Activated T-helper 17 cell treated with anti-CD3 and anti-CD28 coated beads, Interleukin-2, amount 50 U/mL, for 72 hours (primary cell): ENCODE measurements at regions not wholly inside any gene's neighbourhood (a gene's known extent, or its start where the extent isn't known, plus 50 kb on each side); places are given as distances from the start of the nearest gene placed in this dataset.

Experiments used
- ATAC-seq: fragments of 150-1000 bp; cut with Tn5 transposase; replicated peaks from 2 replicates; pipeline ENCODE4 v1.10.0; 2021; ENCODE audit warnings: mild to moderate bottlenecking, moderate library complexity
- H3K27ac Mint-ChIP-seq: one replicate; pipeline ENCODE4 v1.8.0; 2022; ENCODE audit warnings: mixed read lengths
- H3K27me3 Mint-ChIP-seq: one replicate; pipeline ENCODE4 v1.8.0; 2022; ENCODE audit warnings: mixed read lengths
- H3K36me3 Mint-ChIP-seq: one replicate; pipeline ENCODE4 v1.8.0; 2022; ENCODE audit warnings: low read depth, mild to moderate bottlenecking, mixed read lengths
- H3K4me1 Mint-ChIP-seq: one replicate; pipeline ENCODE4 v1.8.0; 2022; ENCODE audit warnings: mixed read lengths
- H3K4me3 Mint-ChIP-seq: one replicate; pipeline ENCODE4 v1.8.0; 2022; ENCODE audit warnings: mild to moderate bottlenecking, mixed read lengths
- H3K9me3 Mint-ChIP-seq: one replicate; pipeline ENCODE4 v1.8.0; 2022; ENCODE audit warnings: mixed read lengths

DNA sequence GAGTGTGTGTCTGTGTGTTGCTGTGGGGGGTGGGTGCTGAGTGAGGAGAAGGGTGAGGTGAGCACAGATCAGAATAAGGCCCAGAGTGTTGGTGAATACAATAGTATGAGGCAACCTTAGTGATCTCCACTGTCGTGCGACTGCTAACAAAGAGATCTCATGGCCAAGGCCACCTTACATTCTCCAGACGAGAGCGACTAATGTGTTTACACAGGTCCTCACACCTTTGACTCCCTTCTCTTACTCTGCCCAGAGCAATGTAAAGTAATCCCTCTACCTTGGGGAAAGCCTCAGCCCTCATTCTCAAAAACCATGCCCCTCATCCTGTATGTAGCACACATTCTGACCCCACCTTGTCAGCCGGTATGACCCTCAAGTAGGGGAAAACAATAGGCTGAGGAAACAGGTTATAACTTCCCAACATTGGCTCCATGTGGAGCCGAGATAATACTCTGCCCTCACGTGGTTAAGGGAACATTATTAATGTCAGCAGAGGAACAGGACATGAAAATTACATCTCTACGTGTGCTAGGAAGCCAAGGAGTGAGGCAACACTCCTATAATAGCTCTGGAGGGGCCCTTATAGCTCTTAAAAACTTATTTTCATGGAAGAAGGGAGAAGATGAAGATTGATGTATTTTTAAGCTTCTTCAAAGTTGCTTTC lies 323.0 kb upstream of the NT5C1B start:
- H3K27ac Mint-ChIP-seq = no peak overlapping the region
- no peaks in the 10 kb centered on the region for H3K36me3 Mint-ChIP-seq
- no peaks in the 10 kb centered on the region for H3K9me3 Mint-ChIP-seq

DNA sequence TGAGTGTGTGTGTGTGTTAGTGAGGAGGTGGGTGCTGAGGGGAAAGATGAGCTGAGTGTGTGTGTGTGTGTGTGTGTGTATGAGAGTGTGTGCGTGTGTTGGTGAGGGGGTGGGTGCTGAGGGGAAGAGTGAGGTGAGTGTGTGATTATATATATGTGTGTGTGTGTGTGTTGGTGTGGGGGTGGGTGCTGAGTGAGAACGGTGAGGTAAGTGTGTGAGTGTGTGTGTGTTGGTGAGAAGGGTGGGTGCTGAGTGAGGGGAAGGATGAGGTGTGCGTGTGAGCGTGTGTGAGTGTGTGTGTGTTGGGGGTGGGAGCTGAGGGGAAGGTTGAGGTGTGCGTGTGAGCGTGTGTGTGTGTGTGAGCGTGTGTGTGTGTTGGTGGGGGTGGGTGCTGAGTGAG lies 322.0 kb upstream of the NT5C1B start:
- no peak overlapping the region for H3K27ac Mint-ChIP-seq
- no peaks in the 10 kb centered on the region for H3K9me3 Mint-ChIP-seq
- no peaks in the 10 kb centered on the region for H3K36me3 Mint-ChIP-seq
- ATAC-seq = no peak
- no peak overlapping the region for H3K4me3 Mint-ChIP-seq
- H3K4me1 Mint-ChIP-seq = no peaks in the 10 kb centered on the region
- H3K27me3 Mint-ChIP-seq = no peaks in the 10 kb centered on the region

More for the DNA sequence above, 323.0 kb upstream of the NT5C1B start:
- Mint-ChIP-seq H3K4me3 (no peak overlapping the region), H3K4me1 (no peaks in the 10 kb centered on the region), H3K27me3 (no peaks in the 10 kb centered on the region)
- no peak for ATAC-seq

GRCh38 chr2:18910843-18911242 lies 321.5 kb upstream of the NT5C1B start:
- Mint-ChIP-seq H3K27me3 (no peaks in the 10 kb centered on the region), H3K4me1 (no peaks in the 10 kb centered on the region), H3K36me3 (no peaks in the 10 kb centered on the region), H3K4me3 (no peak overlapping the region), H3K27ac (no peak overlapping the region), H3K9me3 (no peaks in the 10 kb centered on the region)
- no peak for ATAC-seq

GRCh38 chr2:18907937-18908336 lies 318.6 kb upstream of the NT5C1B start:
- H3K27ac Mint-ChIP-seq = no peak overlapping the region
- no peak for ATAC-seq
- no peaks in the 10 kb centered on the region for H3K9me3 Mint-ChIP-seq
- no peak overlapping the region for H3K4me3 Mint-ChIP-seq
- H3K36me3 Mint-ChIP-seq = no peaks in the 10 kb centered on the region
- H3K4me1 Mint-ChIP-seq = no peaks in the 10 kb centered on the region
- H3K27me3 Mint-ChIP-seq = no peaks in the 10 kb centered on the region

DNA sequence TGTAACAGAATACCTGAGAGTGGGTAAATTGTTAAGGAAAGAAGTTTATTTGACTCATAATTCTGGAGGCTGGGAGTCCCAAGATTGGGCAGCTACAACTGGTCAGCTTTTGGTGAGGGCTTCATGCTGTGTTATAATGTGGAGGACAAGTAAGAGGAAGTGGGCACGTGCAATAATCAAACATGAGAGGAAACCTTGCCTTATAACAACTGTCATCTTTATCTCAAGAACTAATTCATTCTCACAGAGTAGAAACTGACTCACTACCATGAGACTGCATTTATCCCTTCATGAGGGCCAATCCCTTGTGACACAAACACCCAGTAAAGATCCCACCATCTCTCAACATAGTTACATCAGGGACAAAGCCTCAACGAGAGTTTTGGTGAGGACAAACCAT lies 318.1 kb upstream of the NT5C1B start:
- H3K27ac Mint-ChIP-seq = no peak overlapping the region
- ATAC-seq = no peak
- no peaks in the 10 kb centered on the region for H3K4me1 Mint-ChIP-seq
- H3K4me3 Mint-ChIP-seq = no peak overlapping the region
- H3K27me3 Mint-ChIP-seq = no peaks in the 10 kb centered on the region
- no peaks in the 10 kb centered on the region for H3K36me3 Mint-ChIP-seq
- H3K9me3 Mint-ChIP-seq = no peaks in the 10 kb centered on the region

- H3K36me3 Mint-ChIP-seq = no peaks in the 10 kb centered on the region
- ATAC-seq = peak; percentile 29
- no peaks in the 10 kb centered on the region for H3K9me3 Mint-ChIP-seq
- H3K4me3 Mint-ChIP-seq = no peak overlapping the region
- no peaks in the 10 kb centered on the region for H3K27me3 Mint-ChIP-seq
- no peaks in the 10 kb centered on the region for H3K4me1 Mint-ChIP-seq
- H3K27ac Mint-ChIP-seq = no peak overlapping the region
These were observed 314.4 kb upstream of the NT5C1B start for GRCh38 chr2:18903750-18904149.

- Mint-ChIP-seq H3K4me3 (no peak overlapping the region), H3K27ac (no peak overlapping the region), H3K36me3 (no peaks in the 10 kb centered on the region), H3K27me3 (no peaks in the 10 kb centered on the region), H3K9me3 (no peaks in the 10 kb centered on the region), H3K4me1 (no peaks in the 10 kb centered on the region)
- ATAC-seq = no peak
These were observed 311.9 kb upstream of the NT5C1B start for GRCh38 chr2:18901242-18901641.

DNA sequence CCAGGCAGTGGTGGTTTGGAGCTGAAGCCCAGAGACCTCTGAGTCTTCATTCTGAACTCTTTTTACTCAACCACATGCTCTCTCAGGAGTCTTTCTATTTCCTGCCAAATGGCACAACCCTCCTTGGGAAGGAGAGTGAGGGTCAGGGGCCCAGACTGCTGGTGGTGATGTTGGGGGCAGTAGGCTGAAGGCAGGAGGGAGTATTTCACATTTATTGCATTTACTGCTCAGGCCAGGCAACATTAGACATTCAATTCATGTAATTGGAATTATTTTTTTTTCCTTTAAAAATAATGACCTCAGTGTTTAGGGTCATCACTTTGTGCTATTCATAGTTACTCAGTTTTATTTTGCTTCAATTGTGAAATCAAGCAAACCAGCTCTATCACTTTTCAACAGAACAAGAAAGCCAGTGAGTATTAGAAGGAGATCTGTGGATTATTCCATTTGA lies 311.3 kb upstream of the NT5C1B start:
- ATAC-seq = no peak
- no peaks in the 10 kb centered on the region for H3K4me1 Mint-ChIP-seq
- no peak overlapping the region for H3K27ac Mint-ChIP-seq
- H3K27me3 Mint-ChIP-seq = no peaks in the 10 kb centered on the region
- no peaks in the 10 kb centered on the region for H3K36me3 Mint-ChIP-seq
- H3K4me3 Mint-ChIP-seq = no peak overlapping the region
- H3K9me3 Mint-ChIP-seq = no peaks in the 10 kb centered on the region

DNA sequence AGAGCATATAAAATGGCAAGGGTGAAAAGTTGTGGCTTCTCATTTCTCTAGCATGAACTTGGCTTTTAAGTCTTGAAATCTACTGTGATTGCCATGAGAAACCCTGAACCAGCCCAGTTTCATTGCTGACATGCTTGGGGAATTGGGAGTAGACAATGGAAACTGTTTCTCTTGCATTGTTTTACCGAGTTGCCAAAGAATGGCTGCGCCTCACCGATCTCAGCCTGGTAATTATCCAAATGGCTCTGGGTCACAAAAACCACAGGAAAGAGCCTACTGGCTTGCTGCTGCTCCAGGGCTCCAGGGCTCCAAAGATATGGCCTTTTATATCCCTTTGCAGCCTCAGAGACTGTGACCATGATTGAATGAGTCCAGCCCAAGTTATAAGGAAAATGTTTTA lies 310.4 kb upstream of the NT5C1B start:
- H3K4me3 Mint-ChIP-seq = no peak overlapping the region
- H3K4me1 Mint-ChIP-seq = no peaks in the 10 kb centered on the region
- H3K36me3 Mint-ChIP-seq = no peaks in the 10 kb centered on the region
- no peaks in the 10 kb centered on the region for H3K9me3 Mint-ChIP-seq
- no peak overlapping the region for H3K27ac Mint-ChIP-seq
- ATAC-seq = no peak
- no peaks in the 10 kb centered on the region for H3K27me3 Mint-ChIP-seq

GRCh38 chr2:18898271-18898670 lies 308.9 kb upstream of the NT5C1B start:
- ATAC-seq = no peak
- H3K9me3 Mint-ChIP-seq = no peaks in the 10 kb centered on the region
- H3K4me3 Mint-ChIP-seq = no peak overlapping the region
- H3K4me1 Mint-ChIP-seq = no peaks in the 10 kb centered on the region
- no peaks in the 10 kb centered on the region for H3K27me3 Mint-ChIP-seq
- no peak overlapping the region for H3K27ac Mint-ChIP-seq
- H3K36me3 Mint-ChIP-seq = no peaks in the 10 kb centered on the region

GRCh38 chr2:18896125-18896764 lies 306.9 kb upstream of the NT5C1B start:
- H3K27me3 Mint-ChIP-seq = no peaks in the 10 kb centered on the region
- H3K9me3 Mint-ChIP-seq = no peaks in the 10 kb centered on the region
- no peak overlapping the region for H3K4me3 Mint-ChIP-seq
- H3K36me3 Mint-ChIP-seq = no peaks in the 10 kb centered on the region
- H3K4me1 Mint-ChIP-seq = no peaks in the 10 kb centered on the region
- ATAC-seq = no peak
- H3K27ac Mint-ChIP-seq = no peak overlapping the region

DNA sequence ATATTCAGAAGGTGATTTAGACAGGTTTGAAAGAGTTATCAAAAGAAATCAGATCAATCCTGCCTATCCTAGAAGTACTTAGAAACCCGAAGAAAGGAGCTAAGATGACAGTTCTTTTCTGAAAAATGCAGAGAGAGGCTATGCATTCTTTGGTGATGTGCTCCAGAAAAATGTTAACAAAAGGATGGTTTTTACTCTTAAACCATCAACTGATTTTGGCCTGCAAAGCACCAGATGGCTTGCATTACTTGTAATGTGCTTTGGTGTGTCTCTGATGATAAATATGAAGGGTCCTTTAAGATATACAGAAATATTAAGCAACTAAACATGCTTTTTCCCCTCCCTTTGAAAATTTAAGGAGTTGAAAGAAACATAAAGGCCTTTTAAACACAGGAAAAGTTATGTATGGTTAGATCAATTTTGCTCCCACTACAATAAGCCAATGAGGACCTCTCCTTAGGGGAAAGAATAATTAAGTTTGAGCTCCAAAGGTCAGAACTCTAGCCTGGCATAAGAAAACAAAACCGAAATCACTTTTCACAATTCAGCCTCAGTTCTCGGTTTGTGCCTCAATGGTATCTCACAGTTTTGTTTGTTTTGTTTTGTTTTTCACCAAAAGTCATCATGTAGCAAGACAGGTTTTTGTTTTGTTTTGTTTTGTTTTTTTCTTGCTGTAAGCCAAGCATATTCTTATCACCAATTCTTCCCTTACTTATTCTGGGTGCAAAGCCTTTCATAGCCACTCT lies 302.4 kb upstream of the NT5C1B start:
- H3K36me3 Mint-ChIP-seq = no peaks in the 10 kb centered on the region
- ATAC-seq = no peak
- H3K27me3 Mint-ChIP-seq = no peaks in the 10 kb centered on the region
- no peak overlapping the region for H3K4me3 Mint-ChIP-seq
- H3K27ac Mint-ChIP-seq = no peak overlapping the region
- H3K9me3 Mint-ChIP-seq = no peaks in the 10 kb centered on the region
- H3K4me1 Mint-ChIP-seq = no peaks in the 10 kb centered on the region

GRCh38 chr2:18889565-18890332 lies 300.4 kb upstream of the NT5C1B start:
- Mint-ChIP-seq H3K36me3 (no peaks in the 10 kb centered on the region), H3K27me3 (no peaks in the 10 kb centered on the region), H3K27ac (no peak overlapping the region), H3K4me3 (no peak overlapping the region), H3K4me1 (no peaks in the 10 kb centered on the region), H3K9me3 (no peaks in the 10 kb centered on the region)
- no peak for ATAC-seq

DNA sequence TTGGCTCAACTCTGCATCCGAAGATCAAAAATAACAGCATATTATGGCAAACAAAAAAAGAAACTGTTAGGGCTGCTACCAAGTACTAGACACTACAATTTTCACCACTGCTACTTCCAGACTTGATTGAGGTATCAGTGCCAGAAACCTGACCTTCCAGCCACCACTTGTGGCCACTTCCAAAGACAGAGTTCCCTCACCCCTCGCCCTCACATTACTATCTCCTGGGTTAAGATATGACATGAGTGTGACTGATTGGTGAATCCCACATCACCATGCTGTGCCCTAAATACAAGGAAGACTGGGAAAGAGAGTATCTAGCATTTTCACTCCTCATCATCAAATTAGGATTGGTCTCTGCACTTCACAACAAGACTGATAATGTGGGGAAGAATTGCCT lies 296.1 kb upstream of the NT5C1B start:
- Mint-ChIP-seq H3K27ac (no peak overlapping the region), H3K36me3 (no peaks in the 10 kb centered on the region), H3K4me3 (no peak overlapping the region), H3K27me3 (no peaks in the 10 kb centered on the region), H3K9me3 (no peaks in the 10 kb centered on the region), H3K4me1 (no peaks in the 10 kb centered on the region)
- no peak for ATAC-seq
